EH (cell line): ENCODE measurements at regions not wholly inside any gene's neighbourhood (a gene's known extent, or its start where the extent isn't known, plus 50 kb on each side); places are given as distances from the start of the nearest gene placed in this dataset.
A peak's percentile ranks its signal among the peaks of the same experiment; 100 is the strongest.

Experiments
- DNase-seq: peaks from one replicate; pipeline ENCODE4 v3.0.0-alpha.2; 2015; ENCODE audit warnings: low read depth

- DNase-seq, result no peak
Observed at GRCh38 chr2:239883326-239884050, 141.7 kb downstream of the NDUFA10 start.

GRCh38 chr2:239882781-239883180, 142.4 kb downstream of the NDUFA10 start:
- no peak for DNase-seq

- DNase-seq, result peak; percentile 8
Observed at GRCh38 chr2:239882331-239882732, 142.8 kb downstream of the NDUFA10 start.

- DNase-seq, result peak; percentile 55
Observed at GRCh38 chr2:239881561-239882320, 143.4 kb downstream of the NDUFA10 start.

- no peak for DNase-seq
Observed at GRCh38 chr2:239881031-239881471, 144.1 kb downstream of the NDUFA10 start.

- no peak for DNase-seq
Observed at GRCh38 chr2:239880396-239880795, 144.7 kb downstream of the NDUFA10 start.

- no peak for DNase-seq
Observed at GRCh38 chr2:239879423-239880084, 145.6 kb downstream of the NDUFA10 start.

- DNase-seq, result no peak
Observed at GRCh38 chr2:239878686-239879085, 146.5 kb downstream of the NDUFA10 start.

GRCh38 chr2:239876948-239877289, 148.2 kb downstream of the NDUFA10 start:
- DNase-seq, result no peak

GRCh38 chr2:239876271-239876947, 148.7 kb downstream of the NDUFA10 start:
- no peak for DNase-seq

GRCh38 chr2:239874636-239875356, 150.3 kb downstream of the NDUFA10 start:
- DNase-seq, result no peak

- no peak for DNase-seq
Observed at GRCh38 chr2:239873656-239874635, 151.2 kb downstream of the NDUFA10 start.

- DNase-seq, result no peak
Observed at GRCh38 chr2:239871481-239872435, 153.4 kb downstream of the NDUFA10 start.

- no peak for DNase-seq
Observed at GRCh38 chr2:239870863-239871262, 154.3 kb downstream of the NDUFA10 start.

- no peak for DNase-seq
Observed at GRCh38 chr2:239870276-239870675, 154.9 kb downstream of the NDUFA10 start.

- no peak for DNase-seq
Observed at GRCh38 chr2:239869272-239870155, 155.6 kb downstream of the NDUFA10 start.

GRCh38 chr2:239868556-239869181, 156.5 kb downstream of the NDUFA10 start:
- no peak for DNase-seq

GRCh38 chr2:239866778-239867177, 158.4 kb downstream of the NDUFA10 start:
- DNase-seq, result no peak
